ENCODE measurements at regions not wholly inside any gene's neighbourhood (a gene's known extent, or its start where the extent isn't known, plus 50 kb on each side); places are given as distances from the start of the nearest gene placed in this dataset.
"Not testable (repeated sequence)": the region's sequence is repeated elsewhere in the genome, so short reads cannot be mapped to it uniquely, and the experiment has no call there.

GRCh38 chr20:48492715-48493070 lies 335.1 kb downstream of the PREX1 start:
- no peaks in the 10 kb centered on the region for H3K4me1 ChIP-seq (ENCODE audit: insufficient read depth, low read length)
- no peaks in the 10 kb centered on the region for H3K36me3 ChIP-seq (ENCODE audit: insufficient read depth, low read length)
- no peak overlapping the region for H3K4me3 Mint-ChIP-seq
- DNase-seq = no peak
- POLR2A ChIA-PET = no interaction called here
- no peaks in the 10 kb centered on the region for H3K27me3 ChIP-seq (ENCODE audit: insufficient read depth, low read length, poor library complexity, severe bottlenecking)
- CTCF ChIA-PET = no interaction called here
- no peaks in the 10 kb centered on the region for H3K36me3 Mint-ChIP-seq
- H3K27ac Mint-ChIP-seq = no peak overlapping the region
- no peaks in the 10 kb centered on the region for H3K9me3 Mint-ChIP-seq
- no peak overlapping the region for H3K27ac ChIP-seq (ENCODE audit: low read depth, low read length)
- H3K4me1 Mint-ChIP-seq = no peaks in the 10 kb centered on the region
- H3K27me3 Mint-ChIP-seq = peaks cover 8 to 17% of the 10 kb centered on the region in 2 donors
- no peak overlapping the region for H3K4me3 ChIP-seq (ENCODE audit: low read length)
- H3K9me3 ChIP-seq (ENCODE audit: low read length) = no peaks in the 10 kb centered on the region

DNA sequence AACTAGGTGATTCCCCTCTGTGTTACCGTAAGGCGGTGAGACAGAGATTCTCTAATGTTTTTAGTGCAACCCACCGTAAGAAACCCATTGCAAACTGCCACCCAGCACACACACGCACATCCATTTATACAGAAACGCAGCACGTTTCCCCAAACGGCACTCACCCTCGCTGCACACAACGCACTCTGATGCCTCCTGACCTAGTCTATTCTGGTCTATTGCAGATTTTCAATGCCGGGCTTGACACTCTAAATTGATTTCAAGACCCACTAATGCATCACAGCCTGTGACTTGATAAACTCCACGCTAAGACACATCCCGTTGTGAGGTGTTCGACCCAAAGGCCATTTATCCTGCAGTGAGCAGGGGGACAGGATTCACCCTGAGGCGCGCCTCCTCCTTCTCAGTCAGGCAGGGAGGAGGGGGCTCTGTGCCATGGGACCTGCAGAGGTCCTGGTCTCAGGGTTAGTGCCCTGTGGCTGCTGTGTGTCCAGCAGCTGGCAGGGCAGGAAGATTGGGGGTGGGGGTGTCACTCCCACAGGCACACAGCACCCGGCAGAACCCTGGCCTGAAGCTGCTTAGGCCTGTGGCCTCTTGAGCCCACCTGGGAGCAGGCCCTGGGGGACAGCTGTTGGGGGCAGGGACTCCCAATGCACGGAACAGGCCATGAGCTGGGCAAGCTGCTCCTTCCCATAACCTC lies 335.6 kb downstream of the PREX1 start:
- Histone ChIP-seq H3K27me3 (ENCODE audit: insufficient read depth, low read length, poor library complexity, severe bottlenecking) (no peaks in the 10 kb centered on the region), H3K36me3 (ENCODE audit: insufficient read depth, low read length) (no peaks in the 10 kb centered on the region), H3K4me3 (ENCODE audit: low read length) (no peak overlapping the region), H3K4me1 (ENCODE audit: insufficient read depth, low read length) (no peaks in the 10 kb centered on the region), H3K9me3 (ENCODE audit: low read length) (no peaks in the 10 kb centered on the region), H3K27ac (ENCODE audit: low read depth, low read length) (no peak overlapping the region)
- no peak overlapping the region for H3K4me3 Mint-ChIP-seq
- no peak overlapping the region for H3K27ac Mint-ChIP-seq
- peaks cover 8 to 21% of the 10 kb centered on the region in 2 donors for H3K27me3 Mint-ChIP-seq
- H3K36me3 Mint-ChIP-seq = no peaks in the 10 kb centered on the region
- no peak for DNase-seq
- no peaks in the 10 kb centered on the region for H3K4me1 Mint-ChIP-seq
- no peaks in the 10 kb centered on the region for H3K9me3 Mint-ChIP-seq
- ChIA-PET CTCF (no interaction called here), POLR2A (no interaction called here)

DNA sequence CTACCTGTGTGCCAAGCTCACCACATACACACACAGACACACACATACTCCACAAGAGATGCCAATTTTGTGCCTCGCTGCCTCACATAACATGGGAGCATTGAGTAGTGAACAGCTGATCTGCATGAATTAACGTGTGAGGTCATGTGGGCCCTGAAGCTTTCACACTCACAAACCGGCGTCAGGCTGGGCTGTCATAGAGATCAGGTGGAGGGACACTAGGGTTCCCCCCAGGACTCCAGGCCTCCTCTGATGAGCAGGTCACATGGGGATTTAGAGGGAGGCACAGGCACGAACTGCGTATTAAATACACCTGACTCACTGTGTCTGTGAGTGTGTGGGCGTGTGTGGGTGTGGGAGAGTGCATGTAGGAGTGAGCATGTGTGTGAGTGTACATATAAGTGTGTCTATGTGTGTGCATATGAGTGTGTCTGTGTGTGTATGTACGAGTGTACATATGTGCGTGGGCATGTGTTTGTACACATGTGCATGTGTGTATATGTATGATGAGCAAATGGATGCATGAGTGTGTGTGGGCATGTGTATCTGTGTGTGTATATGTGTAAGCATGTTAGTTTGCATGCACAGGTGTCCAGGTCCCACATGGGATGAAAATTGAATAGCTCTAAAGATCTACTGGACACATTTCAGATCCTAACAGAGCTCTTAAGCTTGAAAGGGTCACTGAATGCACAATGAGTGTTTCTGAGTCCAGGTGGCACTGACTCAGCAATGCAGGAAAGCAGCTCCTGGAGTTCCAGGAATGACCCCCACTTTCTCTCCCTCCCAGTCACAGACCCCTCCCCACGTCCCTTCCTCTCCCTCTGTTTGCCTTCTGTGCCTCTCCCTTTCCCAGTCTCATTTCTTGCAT lies 336.6 kb downstream of the PREX1 start:
- no peaks in the 10 kb centered on the region for H3K9me3 Mint-ChIP-seq
- Histone ChIP-seq H3K9me3 (ENCODE audit: low read length) (no peaks in the 10 kb centered on the region), H3K27me3 (ENCODE audit: insufficient read depth, low read length, poor library complexity, severe bottlenecking) (no peaks in the 10 kb centered on the region), H3K27ac (ENCODE audit: low read depth, low read length) (no peak overlapping the region), H3K36me3 (ENCODE audit: insufficient read depth, low read length) (no peaks in the 10 kb centered on the region), H3K4me1 (ENCODE audit: insufficient read depth, low read length) (no peaks in the 10 kb centered on the region), H3K4me3 (ENCODE audit: low read length) (no peak overlapping the region)
- H3K4me1 Mint-ChIP-seq = no peaks in the 10 kb centered on the region
- H3K4me3 Mint-ChIP-seq = no peak overlapping the region
- ChIA-PET POLR2A (no interaction called here), CTCF (no interaction called here)
- no peak for DNase-seq
- no peaks in the 10 kb centered on the region for H3K36me3 Mint-ChIP-seq
- peaks cover 12 to 27% of the 10 kb centered on the region in 2 donors for H3K27me3 Mint-ChIP-seq
- H3K27ac Mint-ChIP-seq = no peak overlapping the region

DNA sequence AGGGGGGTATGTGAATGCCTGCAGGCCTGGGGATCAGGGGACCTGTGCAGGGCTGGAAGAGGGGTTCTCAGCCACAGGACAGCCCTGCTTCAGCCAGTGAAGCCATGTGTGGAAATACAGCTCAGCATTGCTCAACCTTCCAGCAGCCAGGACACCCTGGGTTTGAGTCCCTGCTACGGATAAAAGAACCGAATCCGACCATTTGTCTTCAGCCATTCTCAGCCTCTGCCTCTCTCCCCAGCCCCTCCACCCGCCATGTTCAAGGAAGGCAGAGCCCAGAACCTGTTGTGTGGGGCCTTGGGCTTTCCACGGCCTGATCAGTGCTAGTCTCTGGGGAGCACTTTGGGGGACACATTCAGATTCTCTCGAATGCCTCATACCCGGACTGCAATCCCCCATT lies 337.5 kb downstream of the PREX1 start:
- DNase-seq; H3K4me3 ChIP-seq (ENCODE audit: low read length); CTCF ChIA-PET; H3K4me3 Mint-ChIP-seq; H3K27me3 ChIP-seq (ENCODE audit: insufficient read depth, low read length, poor library complexity, severe bottlenecking); H3K27ac Mint-ChIP-seq; H3K36me3 ChIP-seq (ENCODE audit: insufficient read depth, low read length); H3K27ac ChIP-seq (ENCODE audit: low read depth, low read length); H3K9me3 ChIP-seq (ENCODE audit: low read length); H3K9me3 Mint-ChIP-seq; H3K4me1 Mint-ChIP-seq; H3K36me3 Mint-ChIP-seq; POLR2A ChIA-PET; H3K4me1 ChIP-seq (ENCODE audit: insufficient read depth, low read length): not testable (repeated sequence)
- peaks cover 12 to 36% of the 10 kb centered on the region in 2 donors for H3K27me3 Mint-ChIP-seq

GRCh38 chr20:48489656-48490055 lies 338.1 kb downstream of the PREX1 start:
- Mint-ChIP-seq H3K4me3 (no peak overlapping the region), H3K9me3 (no peaks in the 10 kb centered on the region), H3K4me1 (no peaks in the 10 kb centered on the region), H3K27ac (no peak overlapping the region), H3K27me3 (peaks cover 14 to 35% of the 10 kb centered on the region in 2 donors), H3K36me3 (no peaks in the 10 kb centered on the region)
- Histone ChIP-seq H3K27me3 (ENCODE audit: insufficient read depth, low read length, poor library complexity, severe bottlenecking) (no peaks in the 10 kb centered on the region), H3K9me3 (ENCODE audit: low read length) (no peaks in the 10 kb centered on the region), H3K27ac (ENCODE audit: low read depth, low read length) (no peak overlapping the region), H3K4me3 (ENCODE audit: low read length) (no peak overlapping the region), H3K36me3 (ENCODE audit: insufficient read depth, low read length) (no peaks in the 10 kb centered on the region), H3K4me1 (ENCODE audit: insufficient read depth, low read length) (no peaks in the 10 kb centered on the region)
- ChIA-PET POLR2A (no interaction called here), CTCF (no interaction called here)
- DNase-seq = no peak

- DNase-seq = no peak
- peak overlapping the region in 1 of 8 donors; percentile 79 for H3K27ac Mint-ChIP-seq
- ChIA-PET CTCF (no interaction called here), POLR2A (no interaction called here)
- Histone ChIP-seq H3K27ac (ENCODE audit: low read depth, low read length) (no peak overlapping the region), H3K27me3 (ENCODE audit: insufficient read depth, low read length, poor library complexity, severe bottlenecking) (no peaks in the 10 kb centered on the region), H3K4me3 (ENCODE audit: low read length) (no peak overlapping the region), H3K4me1 (ENCODE audit: insufficient read depth, low read length) (no peaks in the 10 kb centered on the region), H3K9me3 (ENCODE audit: low read length) (no peaks in the 10 kb centered on the region), H3K36me3 (ENCODE audit: insufficient read depth, low read length) (no peaks in the 10 kb centered on the region)
- no peaks in the 10 kb centered on the region for H3K36me3 Mint-ChIP-seq
- peaks cover 16 to 35% of the 10 kb centered on the region in 2 donors for H3K27me3 Mint-ChIP-seq
- no peaks in the 10 kb centered on the region for H3K9me3 Mint-ChIP-seq
- no peaks in the 10 kb centered on the region for H3K4me1 Mint-ChIP-seq
- H3K4me3 Mint-ChIP-seq = no peak overlapping the region
Observed at GRCh38 chr20:48489046-48489463, 338.7 kb downstream of the PREX1 start.

- DNase-seq; H3K4me3 Mint-ChIP-seq; H3K9me3 Mint-ChIP-seq; H3K27ac Mint-ChIP-seq; H3K9me3 ChIP-seq (ENCODE audit: low read length); H3K27me3 ChIP-seq (ENCODE audit: insufficient read depth, low read length, poor library complexity, severe bottlenecking); H3K4me1 Mint-ChIP-seq; H3K36me3 ChIP-seq (ENCODE audit: insufficient read depth, low read length); H3K4me1 ChIP-seq (ENCODE audit: insufficient read depth, low read length); H3K27ac ChIP-seq (ENCODE audit: low read depth, low read length); H3K4me3 ChIP-seq (ENCODE audit: low read length); CTCF ChIA-PET; H3K36me3 Mint-ChIP-seq; POLR2A ChIA-PET: not testable (repeated sequence)
- peaks cover 16 to 35% of the 10 kb centered on the region in 2 donors for H3K27me3 Mint-ChIP-seq
Observed at GRCh38 chr20:48488334-48489034, 339.3 kb downstream of the PREX1 start.

GRCh38 chr20:48486065-48486464 lies 341.7 kb downstream of the PREX1 start:
- Mint-ChIP-seq H3K27me3 (peaks cover 16 to 38% of the 10 kb centered on the region in 2 donors), H3K36me3 (no peaks in the 10 kb centered on the region), H3K4me1 (no peaks in the 10 kb centered on the region), H3K27ac (no peak overlapping the region), H3K4me3 (peak overlapping the region in 1 of 7 donors; percentile 65), H3K9me3 (no peaks in the 10 kb centered on the region)
- Histone ChIP-seq H3K4me3 (ENCODE audit: low read length) (no peak overlapping the region), H3K9me3 (ENCODE audit: low read length) (no peaks in the 10 kb centered on the region), H3K27me3 (ENCODE audit: insufficient read depth, low read length, poor library complexity, severe bottlenecking) (no peaks in the 10 kb centered on the region), H3K27ac (ENCODE audit: low read depth, low read length) (no peak overlapping the region), H3K4me1 (ENCODE audit: insufficient read depth, low read length) (no peaks in the 10 kb centered on the region), H3K36me3 (ENCODE audit: insufficient read depth, low read length) (no peaks in the 10 kb centered on the region)
- ChIA-PET CTCF (no interaction called here), POLR2A (no interaction called here)
- no peak for DNase-seq
